Neural cell (in vitro differentiated cells): ENCODE measurements at regions not wholly inside any gene's neighbourhood (a gene's known extent, or its start where the extent isn't known, plus 50 kb on each side); places are given as distances from the start of the nearest gene placed in this dataset.

Experiments
- H2AFZ ChIP-seq: fragments of 200-600, 300-800 bp; sonication (generic), shearing (Covaris generic); 2 replicates; pipeline ENCODE4 v1.6.0; 2014; ENCODE audit warnings: low read depth, mild to moderate bottlenecking, antibody characterized with exemption, low read length, moderate library complexity
- H3F3A ChIP-seq: fragments of 200-600 bp; shearing (Covaris generic); 2 replicates; pipeline ENCODE4 v1.6.1; 2016; ENCODE audit warnings: mild to moderate bottlenecking, moderate library complexity, mixed read lengths, antibody characterized with exemption, low read length; ENCODE audit not compliant: insufficient read depth, poor library complexity, severe bottlenecking
- H3K27ac ChIP-seq: fragments of 200-600, 300-800 bp; sonication (generic), shearing (Covaris generic); 2 replicates; pipeline ENCODE4 v1.5.1; 2014; ENCODE audit warnings: mild to moderate bottlenecking, low read length, moderate library complexity
- H3K27me3 ChIP-seq: fragments of 300-800, 200-600 bp; sonication (generic), shearing (Covaris generic); 2 replicates; pipeline ENCODE4 v1.6.0; 2014; ENCODE audit warnings: mild to moderate bottlenecking, low read depth, low read length, moderate library complexity; ENCODE audit not compliant: insufficient read depth
- H3K36me3 ChIP-seq: fragments of 300-800, 200-600 bp; sonication (generic), shearing (Covaris generic); 2 replicates; pipeline ENCODE4 v1.5.1; 2014; ENCODE audit warnings: mild to moderate bottlenecking, antibody characterized with exemption, low read length, moderate library complexity; ENCODE audit not compliant: insufficient read depth
- H3K4me2 ChIP-seq: fragments of 300-800, 200-600 bp; sonication (generic), shearing (Covaris generic); 2 replicates; pipeline ENCODE4 v1.6.0; 2014; ENCODE audit warnings: mild to moderate bottlenecking, low read length
- H3K4me3 ChIP-seq: fragments of 300-800, 200-600 bp; sonication (generic), shearing (Covaris generic); 2 replicates; pipeline ENCODE4 v1.5.1; 2014; ENCODE audit warnings: mild to moderate bottlenecking, low read length, moderate library complexity
- H3K79me2 ChIP-seq: fragments of 200-600 bp; shearing (Covaris generic); replicated peaks from 2 replicates; pipeline ENCODE4 v1.6.0; 2014; ENCODE audit warnings: mild to moderate bottlenecking, low read length, moderate library complexity; ENCODE audit not compliant: insufficient read depth
- H3K9ac ChIP-seq: fragments of 300-800, 200-600 bp; sonication (generic), shearing (Covaris generic); 2 replicates; pipeline ENCODE4 v1.6.1; 2016; ENCODE audit warnings: mild to moderate bottlenecking, low read length, mixed read lengths
- H3K9me2 ChIP-seq: fragments of 200-600 bp; shearing (Covaris generic); 2 replicates; pipeline ENCODE4 v1.6.1; 2016; ENCODE audit warnings: mild to moderate bottlenecking, low read length, mixed read lengths; ENCODE audit not compliant: insufficient read depth
- H3K9me3 ChIP-seq: fragments of 200-600, 300-800 bp; sonication (generic), shearing (Covaris generic); 2 replicates; pipeline ENCODE4 v1.6.1; 2016; ENCODE audit warnings: mild to moderate bottlenecking, mixed run types, low read length, moderate library complexity, mixed read lengths
- H4K20me1 ChIP-seq: fragments of 200-600 bp; shearing (Covaris generic); 2 replicates; pipeline ENCODE4 v1.6.1; 2016; ENCODE audit warnings: mild to moderate bottlenecking, mixed run types; ENCODE audit not compliant: insufficient read depth
- CTCF ChIP-seq: fragments of 450-650 bp; IDR thresholded peaks from 2 replicates; pipeline ENCODE4 v1.5.1; 2014; ENCODE audit warnings: antibody characterized with exemption, mild to moderate bottlenecking, moderate library complexity; ENCODE audit not compliant: poor library complexity, severe bottlenecking
- EP300 ChIP-seq: fragments of 450-650 bp; conservative IDR thresholded peaks from 2 replicates; pipeline ENCODE4 v1.6.1; 2014; ENCODE audit warnings: antibody characterized with exemption, mild to moderate bottlenecking, moderate library complexity; ENCODE audit not compliant: poor library complexity, severe bottlenecking
- EZH2 ChIP-seq: fragments of 200-600, 300-800 bp; shearing (Covaris generic), sonication (generic); IDR thresholded peaks from 2 replicates; pipeline ENCODE4 v1.6.1; 2014; ENCODE audit warnings: antibody characterized with exemption, low read length, borderline replicate concordance, mild to moderate bottlenecking; ENCODE audit not compliant: insufficient read depth, poor library complexity, severe bottlenecking
- MXI1 ChIP-seq: fragments of 450-650 bp; conservative IDR thresholded peaks from 2 replicates; pipeline ENCODE4 v1.6.1; 2014; ENCODE audit warnings: antibody characterized with exemption, mild to moderate bottlenecking; ENCODE audit not compliant: poor library complexity, severe bottlenecking
- POLR2AphosphoS5 ChIP-seq: IDR thresholded peaks from 2 replicates; pipeline ENCODE4 v1.6.1; 2012
- RAD21 ChIP-seq: fragments of 450-650 bp; conservative IDR thresholded peaks from 2 replicates; pipeline ENCODE4 v1.6.1; 2014; ENCODE audit warnings: antibody characterized with exemption, mild to moderate bottlenecking, moderate library complexity
- REST ChIP-seq: IDR thresholded peaks from 2 replicates; pipeline ENCODE4 v1.6.1; 2012; ENCODE audit warnings: borderline replicate concordance
- SMC3 ChIP-seq: fragments of 450-650 bp; conservative IDR thresholded peaks from 2 replicates; pipeline ENCODE4 v1.6.1; 2014; ENCODE audit warnings: antibody characterized with exemption, mild to moderate bottlenecking, moderate library complexity; ENCODE audit not compliant: poor library complexity
- TAF1 ChIP-seq: IDR thresholded peaks from 2 replicates; pipeline ENCODE4 v1.6.1; 2012; ENCODE audit warnings: low read depth

- Histone ChIP-seq H3K36me3 (no peaks in the 10 kb centered on the region), H3K27ac (no peak overlapping the region), H3K27me3 (no peaks in the 10 kb centered on the region), H3K4me3 (no peak overlapping the region), H3K4me2 (no peak overlapping the region), H3F3A (no peaks in the 10 kb centered on the region), H3K9me3 (no peaks in the 10 kb centered on the region), H3K9me2 (no peaks in the 10 kb centered on the region), H4K20me1 (no peaks in the 10 kb centered on the region), H3K79me2 (no peaks in the 10 kb centered on the region), H2AFZ (no peak overlapping the region), H3K9ac (no peak overlapping the region)
- TF ChIP-seq TAF1 (no peak), EP300 (no peak), POLR2AphosphoS5 (no peak), MXI1 (no peak), SMC3 (no peak), RAD21 (no peak), REST (no peak), EZH2 (no peak), CTCF (no peak)
These were observed 773.4 kb upstream of the INTU start for GRCh38 chr4:126859314-126859713.

GRCh38 chr4:126859872-126860271 is 772.9 kb upstream of the INTU start:
- Histone ChIP-seq H3K79me2 (no peaks in the 10 kb centered on the region), H3K9ac (no peak overlapping the region), H3K4me3 (no peak overlapping the region), H3K9me3 (no peaks in the 10 kb centered on the region), H3F3A (no peaks in the 10 kb centered on the region), H2AFZ (no peak overlapping the region), H4K20me1 (no peaks in the 10 kb centered on the region), H3K9me2 (no peaks in the 10 kb centered on the region), H3K36me3 (no peaks in the 10 kb centered on the region), H3K4me2 (no peak overlapping the region), H3K27me3 (no peaks in the 10 kb centered on the region), H3K27ac (no peak overlapping the region)
- TF ChIP-seq CTCF (no peak), EZH2 (no peak), RAD21 (no peak), POLR2AphosphoS5 (no peak), TAF1 (no peak), REST (no peak), SMC3 (no peak)
